IPS-NIHi7 (cell line): ENCODE measurements at regions not wholly inside any gene's neighbourhood (a gene's known extent, or its start where the extent isn't known, plus 50 kb on each side); places are given as distances from the start of the nearest gene placed in this dataset.
"Not testable (repeated sequence)": the region's sequence is repeated elsewhere in the genome, so short reads cannot be mapped to it uniquely, and the experiment has no call there.

Source experiments
- DNase-seq: peaks from one replicate; pipeline ENCODE4 v3.0.0; 2012; ENCODE audit warnings: mixed read lengths; ENCODE audit errors: extremely low spot score

DNA sequence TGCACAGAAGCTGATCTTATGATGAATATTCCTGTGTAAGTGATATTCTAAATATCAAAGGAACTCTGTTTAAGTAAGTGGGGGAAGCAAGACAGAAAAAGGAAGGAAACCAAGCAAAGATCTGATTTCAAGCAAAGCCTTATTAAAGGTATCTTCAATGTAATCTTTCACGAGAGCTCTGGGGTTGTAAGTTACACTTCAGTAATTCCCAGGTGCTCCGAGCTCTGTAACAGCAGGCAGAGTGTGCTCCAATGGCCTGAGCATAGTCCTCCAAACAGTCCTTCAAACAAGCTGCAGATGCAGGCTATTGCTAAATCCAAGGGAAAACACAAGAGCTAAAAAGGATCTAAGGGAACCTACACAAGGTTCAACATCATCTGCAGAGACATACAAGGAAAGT lies 949.7 kb upstream of the TMPRSS15 start:
- DNase-seq = peak; percentile 8

DNA sequence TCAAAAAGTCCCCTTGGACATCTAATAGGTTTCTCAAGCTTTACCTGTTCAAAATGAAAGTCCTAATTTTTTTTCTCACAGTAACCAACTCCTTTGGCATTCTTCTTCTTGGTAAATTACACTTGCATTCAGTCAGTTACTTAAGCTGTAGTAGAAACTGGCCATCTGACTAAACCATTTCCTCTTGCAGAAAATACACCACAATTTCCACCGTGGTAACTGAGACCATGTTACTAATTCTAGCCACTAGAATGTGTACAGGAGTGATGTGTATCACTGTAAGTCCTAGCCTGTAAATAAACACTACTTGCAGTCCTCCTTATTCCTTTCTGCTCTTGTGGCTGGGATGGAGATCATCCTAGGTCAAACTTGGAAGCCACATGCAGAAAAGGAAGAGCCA lies 965.4 kb upstream of the TMPRSS15 start:
- DNase-seq = no peak

DNA sequence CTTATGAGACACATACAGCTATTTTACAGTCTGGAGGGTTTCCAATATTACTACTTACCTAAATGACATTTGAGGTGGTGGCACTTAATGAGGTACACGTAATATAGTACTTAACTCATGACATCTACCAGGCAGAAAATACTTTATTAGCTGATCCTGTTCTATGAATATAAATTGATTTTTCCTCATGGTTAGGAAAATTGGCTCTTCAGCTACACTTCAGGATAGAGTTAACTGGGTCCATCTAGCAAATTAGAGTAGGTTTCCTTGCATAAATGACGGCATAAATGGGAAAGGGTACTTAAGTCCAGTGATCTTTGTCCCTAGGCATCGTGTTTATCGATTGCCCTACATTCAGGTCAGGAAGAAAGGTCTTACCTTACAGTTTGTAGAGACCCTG lies 988.8 kb upstream of the TMPRSS15 start:
- no peak for DNase-seq

DNA sequence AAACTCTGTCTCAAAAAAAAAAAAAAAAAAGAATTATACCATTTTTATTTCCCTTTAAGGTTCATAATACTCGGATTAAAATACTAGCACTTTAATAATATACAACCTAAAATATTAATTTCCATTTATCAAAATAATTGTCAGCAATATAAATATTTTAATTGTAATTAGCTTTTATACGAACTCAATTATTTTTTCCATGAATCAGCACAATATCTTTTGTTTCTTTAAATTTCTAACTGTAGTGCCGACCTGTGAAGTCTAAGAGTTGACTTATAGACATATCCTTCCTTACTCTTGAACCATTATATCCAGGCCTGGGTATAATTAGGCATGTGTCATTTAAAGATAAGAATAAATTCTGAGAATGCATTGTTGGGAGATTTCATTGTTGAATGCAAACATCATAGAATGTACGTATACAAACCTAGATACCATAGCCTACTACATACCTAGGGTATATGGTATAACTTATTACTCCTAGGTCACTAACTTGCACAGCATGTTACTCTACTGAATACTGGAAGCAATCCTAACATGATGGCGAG lies 996.7 kb upstream of the TMPRSS15 start:
- DNase-seq = no peak

- no peak for DNase-seq
These were observed 999.3 kb upstream of the TMPRSS15 start for GRCh38 chr21:19402870-19403269.

GRCh38 chr21:19405326-19405725 lies 1001.7 kb upstream of the TMPRSS15 start:
- DNase-seq = no peak

GRCh38 chr21:19420565-19420964 lies 1017.0 kb upstream of the TMPRSS15 start:
- no peak for DNase-seq

DNA sequence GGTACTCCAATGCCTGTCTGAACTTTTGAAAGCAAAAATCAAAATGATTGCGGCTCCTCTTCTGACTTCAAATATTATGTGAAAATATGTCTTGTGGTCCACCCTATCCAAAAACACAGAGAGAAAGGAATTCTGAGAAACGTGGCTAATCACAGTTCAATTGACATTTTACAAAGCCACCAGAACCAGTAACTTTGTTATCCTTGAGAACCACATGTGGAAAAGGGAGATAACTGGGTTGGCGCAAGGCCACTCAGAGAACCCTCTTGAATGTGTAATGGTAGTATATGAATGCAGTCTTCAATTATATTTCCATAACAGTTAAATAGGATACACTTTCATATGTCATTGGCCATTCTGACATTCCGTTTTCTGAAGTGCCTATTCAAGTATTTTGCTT lies 1030.0 kb upstream of the TMPRSS15 start:
- no peak for DNase-seq

DNA sequence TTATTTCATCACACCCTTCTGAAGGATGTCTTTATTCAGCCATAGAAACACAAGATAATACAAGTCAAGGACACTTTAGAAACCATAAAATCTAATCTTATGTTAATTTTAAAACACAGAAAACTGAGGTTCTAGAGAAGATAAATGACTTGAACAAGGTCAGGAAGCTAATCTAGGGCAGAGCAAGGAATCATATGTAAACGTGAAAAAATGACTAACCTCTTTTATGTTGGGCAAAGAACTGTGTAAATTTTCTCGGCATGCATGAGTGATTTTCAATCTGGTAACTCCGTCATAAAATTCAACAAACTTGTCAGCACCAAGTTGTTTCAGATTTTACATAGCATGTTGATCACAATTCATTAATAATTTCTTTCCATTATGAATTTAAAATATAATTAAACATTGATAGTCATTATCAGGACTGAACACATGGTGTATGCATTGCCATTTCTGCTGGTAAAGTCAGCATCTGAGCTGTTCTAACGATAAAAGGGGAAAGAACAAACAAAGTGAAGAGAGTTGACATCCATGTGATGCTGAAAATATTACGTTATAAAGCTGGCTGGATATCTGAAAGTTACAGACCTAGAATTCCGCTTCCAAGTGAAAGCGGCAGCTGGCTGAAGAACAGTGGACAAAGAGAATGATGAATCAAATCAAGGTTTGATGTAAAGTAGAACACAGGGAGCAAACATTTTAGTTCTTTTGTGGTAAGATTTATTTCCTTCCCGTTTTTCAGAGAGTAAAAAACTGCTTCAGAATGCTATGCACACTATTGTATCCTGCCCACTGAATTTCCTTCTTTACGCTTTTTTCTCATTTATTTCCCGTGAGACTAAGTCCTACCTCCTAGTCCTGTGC lies 1037.4 kb upstream of the TMPRSS15 start:
- DNase-seq = no peak

DNA sequence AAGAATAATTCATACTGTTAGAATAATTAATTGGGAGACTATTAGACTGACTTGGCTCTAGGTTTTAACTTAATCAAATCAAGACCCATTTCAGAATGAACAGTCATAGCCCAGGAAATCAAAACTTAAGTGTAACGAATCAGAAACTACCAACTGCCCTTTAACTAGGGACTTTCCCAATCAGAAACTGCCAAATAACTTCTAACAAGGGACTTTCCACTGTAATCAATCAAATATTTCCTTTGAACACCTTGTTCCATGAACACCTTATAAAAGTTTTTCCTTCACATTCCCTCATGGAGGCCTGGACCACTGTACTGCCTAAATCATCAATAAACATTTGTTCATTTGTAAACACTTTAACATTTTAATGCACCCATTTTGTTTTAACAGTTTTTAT lies 1054.7 kb upstream of the TMPRSS15 start:
- no peak for DNase-seq

DNA sequence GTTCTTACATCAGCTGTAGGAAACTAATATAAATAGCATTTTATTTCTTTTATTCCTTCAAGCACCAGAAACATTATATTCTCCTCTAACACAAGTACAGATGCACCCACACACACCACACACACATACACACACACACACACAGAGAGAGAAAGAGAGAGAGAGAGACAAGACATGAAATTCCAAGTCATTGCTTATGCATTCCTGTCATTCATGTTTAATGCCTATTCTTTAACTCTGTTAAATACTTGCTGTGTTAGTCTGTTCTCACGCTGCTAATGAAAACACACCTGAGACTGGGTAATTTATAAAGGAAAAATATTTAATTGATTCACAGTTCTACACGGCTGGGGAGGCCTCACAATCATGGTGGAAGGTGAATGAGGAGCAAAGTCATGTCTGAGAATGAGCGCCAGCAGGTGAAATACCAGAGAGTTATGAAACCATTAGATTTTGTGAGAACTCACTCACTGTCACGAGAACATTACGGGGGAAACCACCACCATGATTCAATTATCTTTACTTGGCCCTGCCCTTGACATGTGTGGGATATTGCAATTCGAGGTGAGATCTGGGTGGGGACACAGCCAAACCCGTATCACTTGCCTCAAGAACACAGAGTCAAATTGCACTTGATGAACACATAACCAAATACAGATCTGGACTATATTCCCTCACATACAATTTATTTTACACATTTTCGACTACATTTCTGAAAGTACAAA lies 1058.1 kb upstream of the TMPRSS15 start:
- no peak for DNase-seq

DNA sequence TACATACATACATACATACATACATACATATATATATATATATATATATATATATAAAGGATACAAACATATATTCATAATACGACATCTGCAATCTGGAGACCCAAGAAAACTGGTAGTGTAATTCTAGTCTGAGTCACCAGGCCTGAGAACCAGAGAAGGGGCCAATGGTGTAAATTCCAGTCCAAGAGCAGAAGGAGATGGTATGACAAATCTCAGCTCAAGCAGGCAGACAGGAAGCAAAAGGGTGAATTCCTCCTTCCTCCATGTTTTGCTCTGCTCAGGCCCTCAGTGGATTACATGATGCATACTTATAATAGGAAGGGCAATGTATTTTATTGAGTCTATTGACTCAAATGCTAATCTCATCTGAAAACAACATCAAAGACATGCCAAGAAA lies 1060.4 kb upstream of the TMPRSS15 start:
- no peak for DNase-seq

DNA sequence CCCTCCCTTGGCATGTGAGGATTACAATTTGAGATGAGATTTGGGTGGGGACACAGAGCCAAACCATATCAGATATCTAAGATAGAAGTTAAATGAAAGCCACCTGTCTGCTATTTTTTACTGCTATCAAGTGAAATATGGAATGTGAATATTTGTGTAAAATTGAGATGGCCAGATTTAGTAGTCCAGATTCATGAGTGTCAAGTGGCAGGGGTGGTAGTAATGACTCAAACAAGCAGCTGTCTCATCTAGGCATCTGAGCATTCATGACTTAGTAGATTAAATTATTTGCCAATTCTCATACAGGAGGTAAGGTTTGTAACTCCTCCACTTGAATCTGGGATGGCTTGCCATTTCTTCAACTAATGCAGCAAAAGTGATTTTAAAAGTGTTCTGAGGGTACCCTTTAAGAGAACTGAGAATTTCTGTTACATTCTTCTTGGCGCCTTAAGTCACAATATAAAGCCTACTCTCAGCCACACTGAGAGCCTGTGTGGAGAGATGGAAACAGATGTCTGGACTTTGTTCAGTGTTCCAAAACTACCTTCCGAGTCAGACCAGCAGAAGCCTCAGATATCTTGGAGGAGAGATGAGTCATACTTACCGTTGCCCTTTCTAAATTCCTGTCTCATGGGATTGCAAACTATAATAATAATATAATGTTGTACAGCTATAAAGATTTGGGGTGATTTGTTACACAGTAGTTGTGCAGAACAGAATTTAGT lies 1065.6 kb upstream of the TMPRSS15 start:
- DNase-seq = no peak

DNA sequence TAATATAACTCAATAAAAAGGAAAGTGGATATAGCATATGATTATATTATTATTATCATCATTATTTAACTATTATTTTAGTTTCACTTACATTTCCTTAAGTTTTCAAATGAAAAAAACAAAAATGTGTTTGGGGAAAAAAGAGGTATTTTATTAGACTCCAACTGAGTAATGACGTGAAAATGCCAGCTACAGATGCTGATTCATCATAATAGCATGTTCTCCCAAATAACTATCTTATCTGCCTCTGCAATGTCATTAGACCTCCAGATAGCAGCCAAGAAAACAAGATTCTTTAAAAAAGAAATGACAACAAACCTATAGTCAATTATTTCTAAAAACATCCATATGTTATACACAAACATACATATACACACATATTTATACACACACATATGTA lies 1071.9 kb upstream of the TMPRSS15 start:
- DNase-seq = no peak

GRCh38 chr21:19489930-19490329 lies 1086.3 kb upstream of the TMPRSS15 start:
- no peak for DNase-seq

DNA sequence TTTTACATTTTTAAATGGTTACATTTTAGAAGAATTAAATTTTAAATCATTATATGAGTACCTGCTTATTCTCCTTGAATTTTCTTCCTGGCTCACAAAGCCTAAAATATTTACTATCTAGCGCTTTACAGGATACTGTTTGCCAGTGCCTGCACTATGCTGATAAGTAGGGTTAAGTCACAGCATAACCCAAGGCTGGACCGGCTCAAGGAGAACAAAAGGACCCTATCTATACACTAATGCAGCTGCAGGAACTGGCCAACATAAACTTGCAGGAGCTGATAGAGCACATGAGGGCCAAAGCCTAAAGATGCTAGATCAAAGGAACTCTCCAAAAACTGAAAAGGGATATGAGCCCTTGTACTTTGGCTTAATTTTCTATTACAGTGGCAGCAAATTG lies 1086.9 kb upstream of the TMPRSS15 start:
- DNase-seq = no peak

GRCh38 chr21:19493437-19494241 lies 1090.1 kb upstream of the TMPRSS15 start:
- DNase-seq = not testable (repeated sequence)

GRCh38 chr21:19501115-19501514 lies 1097.5 kb upstream of the TMPRSS15 start:
- no peak for DNase-seq

GRCh38 chr21:19507682-19508260 lies 1104.2 kb upstream of the TMPRSS15 start:
- peak; percentile 49 for DNase-seq

DNA sequence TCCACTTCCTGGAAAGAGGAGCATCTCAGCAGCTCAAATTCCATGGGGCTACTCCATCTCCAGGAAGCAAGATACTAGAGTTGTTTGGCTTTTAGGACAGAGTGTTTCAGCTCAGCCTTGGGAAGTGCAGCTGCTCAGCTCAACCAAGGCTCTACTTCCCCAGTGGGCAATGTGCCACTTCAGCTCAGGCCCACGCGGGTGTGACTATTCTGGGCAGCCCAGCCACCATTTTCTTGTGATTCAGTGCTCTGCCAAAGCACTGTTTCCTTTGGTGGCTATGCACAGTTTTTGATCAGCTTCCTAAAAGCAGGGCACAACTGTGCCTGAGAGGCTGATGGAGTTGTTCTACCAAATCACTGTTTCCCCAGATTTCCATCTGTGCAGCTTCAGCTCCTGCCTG lies 1104.9 kb upstream of the TMPRSS15 start:
- no peak for DNase-seq

DNA sequence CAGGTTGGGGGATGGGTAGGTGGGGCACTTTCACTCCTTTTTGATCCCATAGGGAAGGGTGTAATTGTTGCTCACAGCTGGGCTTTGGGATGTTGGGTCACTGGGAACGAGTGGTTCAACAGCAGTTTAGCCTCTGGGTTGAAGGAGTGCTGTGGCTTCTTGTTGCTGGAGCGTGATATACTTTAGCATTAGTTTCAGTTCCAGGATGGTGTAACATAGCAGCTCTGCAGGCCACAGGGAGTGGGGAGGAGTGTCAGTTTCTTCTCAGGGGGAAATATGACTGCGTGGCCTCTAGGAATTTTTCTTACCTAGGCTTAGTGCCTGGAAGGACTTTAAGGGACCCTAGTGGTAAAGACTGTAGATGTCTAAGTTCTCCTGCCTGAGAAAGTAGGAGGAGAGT lies 1105.3 kb upstream of the TMPRSS15 start:
- no peak for DNase-seq
